ENCODE measurements at regions not wholly inside any gene's neighbourhood (a gene's known extent, or its start where the extent isn't known, plus 50 kb on each side); places are given as distances from the start of the nearest gene placed in this dataset.

DNA sequence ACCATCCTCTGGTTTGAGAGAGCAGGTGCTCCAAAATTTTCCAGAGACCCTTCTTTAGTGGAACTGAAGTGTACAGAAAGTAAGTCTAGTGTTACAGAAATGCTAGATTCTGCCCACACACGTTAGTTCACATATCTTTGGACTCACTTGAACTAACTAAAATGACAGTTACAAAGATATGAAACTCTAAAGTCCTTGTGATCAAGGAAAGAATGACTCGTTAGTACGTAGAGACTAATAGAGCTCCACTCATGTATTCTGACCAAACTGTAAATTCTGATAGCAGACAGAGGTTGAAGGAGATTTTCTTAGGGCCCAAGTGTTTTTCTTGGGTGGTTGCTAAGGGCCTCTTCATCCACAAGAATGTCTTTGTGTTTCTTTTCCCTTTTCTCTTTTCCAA is 491.5 kb upstream of the B3GALT2 start:
- no peak for TF ChIP-seq GATA3 (IDR thresholded peaks at IDR 0.05; ENCODE audit: low read depth, low read length)
- no peak for TF ChIP-seq GATA2 (IDR thresholded peaks at IDR 0.05; ENCODE audit: low read depth, low read length)
